ENCODE measurements at regions not wholly inside any gene's neighbourhood (a gene's known extent, or its start where the extent isn't known, plus 50 kb on each side); places are given as distances from the start of the nearest gene placed in this dataset.
"Not testable (repeated sequence)": the region's sequence is repeated elsewhere in the genome, so short reads cannot be mapped to it uniquely, and the experiment has no call there.

DNA sequence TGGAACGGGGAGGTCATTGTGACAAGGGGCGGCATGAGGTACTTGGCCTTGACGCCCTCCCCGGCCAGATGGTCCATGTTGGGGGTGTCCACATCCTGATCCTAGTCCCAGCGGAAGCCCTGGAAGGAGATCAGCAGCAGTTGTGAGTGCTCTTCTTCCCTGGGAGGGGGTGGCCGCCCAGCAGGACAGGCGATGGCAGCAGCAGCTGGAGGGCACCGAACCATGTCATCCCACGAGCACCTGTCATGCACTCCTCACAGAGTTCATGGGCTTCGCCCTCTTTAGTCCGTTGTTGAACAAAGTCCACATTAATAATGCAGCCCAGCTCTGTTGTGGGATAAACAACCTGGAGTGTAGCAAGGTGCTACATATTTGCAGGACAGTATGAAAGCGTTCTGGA is 130.7 kb downstream of the UNC93B1 start:
- not testable (repeated sequence) for TF ChIP-seq POLR2A (IDR thresholded peaks at IDR 0.05; ENCODE audit: low read length); GATA1 (IDR thresholded peaks at IDR 0.05; ENCODE audit: low read depth, low read length)

Data from erythroblast (primary cell).